GM23248 (cell line): ENCODE measurements at regions not wholly inside any gene's neighbourhood (a gene's known extent, or its start where the extent isn't known, plus 50 kb on each side); places are given as distances from the start of the nearest gene placed in this dataset.
"Not testable (repeated sequence)": the region's sequence is repeated elsewhere in the genome, so short reads cannot be mapped to it uniquely, and the experiment has no call there.

ENCODE experiments used
- EZH2 ChIP-seq: fragments of 200-600 bp; sonication (generic); IDR thresholded peaks from 2 replicates; pipeline ENCODE4 v1.6.1; 2018; ENCODE audit warnings: antibody characterized with exemption, mild to moderate bottlenecking; ENCODE audit not compliant: insufficient read depth, poor library complexity, severe bottlenecking
- EZH2phosphoT487 ChIP-seq: fragments of 200-600 bp; sonication (generic); IDR thresholded peaks from 2 replicates; pipeline ENCODE4 v1.6.1; 2018; ENCODE audit warnings: antibody characterized with exemption, moderate library complexity, mild to moderate bottlenecking, low read depth; ENCODE audit not compliant: insufficient read depth

- TF ChIP-seq EZH2, EZH2phosphoT487: not testable (repeated sequence)
Observed at GRCh38 chr6:125386337-125386736, 84.6 kb upstream of the HDDC2 start.
